ENCODE measurements at regions not wholly inside any gene's neighbourhood (a gene's known extent, or its start where the extent isn't known, plus 50 kb on each side); places are given as distances from the start of the nearest gene placed in this dataset.

- no peak for DNase-seq
- H3K9me2 ChIP-seq (ENCODE audit: insufficient read depth), result no peaks in the 10 kb centered on the region
- H3K36me3 ChIP-seq (ENCODE audit: low read depth), result no peaks in the 10 kb centered on the region
- POLR2A ChIA-PET (ENCODE audit: unreplicated experiment), result no interaction called here
- H3K4me1 ChIP-seq (replicated peaks; ENCODE audit: insufficient read depth), result 0 out of 2 replicates have a peak, but pooled peaks cover 4% of the 10 kb centered on the region
- no peaks in the 10 kb centered on the region for H3K79me2 ChIP-seq (ENCODE audit: low read depth)
- no TSS peak for BruUV-seq (replicated peaks)
- H3K27ac ChIP-seq, result no peak overlapping the region
- no peak overlapping the region for H3K4me3 ChIP-seq
- H3K4me2 ChIP-seq, result no peak overlapping the region
- CTCF ChIA-PET, result no interaction called here
- no peaks in the 10 kb centered on the region for H3K9me3 ChIP-seq (ENCODE audit: insufficient read depth, low read depth)
- no peaks in the 10 kb centered on the region for H3F3A ChIP-seq (ENCODE audit: insufficient read depth, low read depth)
- H2AFZ ChIP-seq, result no peak overlapping the region
- intact Hi-C loops (cut with micrococcal nuclease; ENCODE audit: unreplicated experiment), result loop anchor here (5.0 to 10.0 kb wide), 2 partner anchors 222 to 764 kb away; no protein-coding TSS in a partner anchor
- no peak for TF ChIP-seq CTCF (conservative IDR thresholded peaks at IDR 0.05)
- TF ChIP-seq EZH2 (IDR thresholded peaks at IDR 0.05; ENCODE audit: low read depth), result no peak
- H4K20me1 ChIP-seq (ENCODE audit: insufficient read depth), result no peaks in the 10 kb centered on the region
- H3K27me3 ChIP-seq (ENCODE audit: insufficient read depth, low read depth), result peaks cover 18% of the 10 kb centered on the region; the same call in 1 of the 2 replicates
These were observed 399.5 kb downstream of the RPS24 start for GRCh38 chr10:78433076-78433595.

GRCh38 chr10:78433766-78434535 lies 400.3 kb downstream of the RPS24 start:
- H3K36me3 ChIP-seq (ENCODE audit: low read depth), result no peaks in the 10 kb centered on the region
- no peak overlapping the region for H3K27ac ChIP-seq
- H2AFZ ChIP-seq, result no peak overlapping the region
- no peak overlapping the region for H3K4me2 ChIP-seq
- ChIA-PET CTCF (no interaction called here), POLR2A (ENCODE audit: unreplicated experiment) (no interaction called here)
- no peaks in the 10 kb centered on the region for H3K9me2 ChIP-seq (ENCODE audit: insufficient read depth)
- H3K9me3 ChIP-seq (ENCODE audit: insufficient read depth, low read depth), result no peaks in the 10 kb centered on the region
- no TSS peak for BruUV-seq (replicated peaks)
- H3K79me2 ChIP-seq (ENCODE audit: low read depth), result no peaks in the 10 kb centered on the region
- no peaks in the 10 kb centered on the region for H4K20me1 ChIP-seq (ENCODE audit: insufficient read depth)
- intact Hi-C loops (cut with micrococcal nuclease; ENCODE audit: unreplicated experiment), result loop anchor here (5.0 to 10.0 kb wide), 2 partner anchors 221 to 763 kb away; no protein-coding TSS in a partner anchor
- DNase-seq, result no peak
- no peak for TF ChIP-seq CTCF (conservative IDR thresholded peaks at IDR 0.05)
- no peak for TF ChIP-seq EZH2 (IDR thresholded peaks at IDR 0.05; ENCODE audit: low read depth)
- H3K4me3 ChIP-seq, result no peak overlapping the region
- no peaks in the 10 kb centered on the region for H3F3A ChIP-seq (ENCODE audit: insufficient read depth, low read depth)
- H3K4me1 ChIP-seq (replicated peaks; ENCODE audit: insufficient read depth), result 0 out of 2 replicates have a peak, but pooled peaks cover 4% of the 10 kb centered on the region
- peaks cover 18% of the 10 kb centered on the region; the same call in 1 of the 2 replicates for H3K27me3 ChIP-seq (ENCODE audit: insufficient read depth, low read depth)

- no peaks in the 10 kb centered on the region for H4K20me1 ChIP-seq (ENCODE audit: insufficient read depth)
- H3K36me3 ChIP-seq (ENCODE audit: low read depth), result no peaks in the 10 kb centered on the region
- TF ChIP-seq EZH2 (IDR thresholded peaks at IDR 0.05; ENCODE audit: low read depth), result no peak
- no peak for TF ChIP-seq CTCF (conservative IDR thresholded peaks at IDR 0.05)
- ChIA-PET POLR2A (ENCODE audit: unreplicated experiment) (no interaction called here), CTCF (no interaction called here)
- H3F3A ChIP-seq (ENCODE audit: insufficient read depth, low read depth), result no peaks in the 10 kb centered on the region
- H3K4me2 ChIP-seq, result no peak overlapping the region
- intact Hi-C loops (cut with micrococcal nuclease; ENCODE audit: unreplicated experiment), result loop anchor here (5.0 to 10.0 kb wide), 2 partner anchors 220 to 762 kb away; no protein-coding TSS in a partner anchor
- no peak for DNase-seq
- H3K9me2 ChIP-seq (ENCODE audit: insufficient read depth), result no peaks in the 10 kb centered on the region
- H3K4me1 ChIP-seq (replicated peaks; ENCODE audit: insufficient read depth), result 0 out of 2 replicates have a peak, but pooled peaks cover 4% of the 10 kb centered on the region
- BruUV-seq (replicated peaks), result no TSS peak
- H3K9me3 ChIP-seq (ENCODE audit: insufficient read depth, low read depth), result no peaks in the 10 kb centered on the region
- H3K27me3 ChIP-seq (ENCODE audit: insufficient read depth, low read depth), result peaks cover 18% of the 10 kb centered on the region; the same call in 1 of the 2 replicates
- no peak overlapping the region for H3K4me3 ChIP-seq
- H3K79me2 ChIP-seq (ENCODE audit: low read depth), result no peaks in the 10 kb centered on the region
- H2AFZ ChIP-seq, result no peak overlapping the region
- no peak overlapping the region for H3K27ac ChIP-seq
These were observed 401.2 kb downstream of the RPS24 start for GRCh38 chr10:78434886-78435285.

All from PC-9 (cell line).